DMS53 treated with DMSO at 0.1 percent for 48 hours (cell line): ENCODE measurements at regions not wholly inside any gene's neighbourhood (a gene's known extent, or its start where the extent isn't known, plus 50 kb on each side); places are given as distances from the start of the nearest gene placed in this dataset.
"Not testable (repeated sequence)": the region's sequence is repeated elsewhere in the genome, so short reads cannot be mapped to it uniquely, and the experiment has no call there.

Experiments
- DNase-seq: peaks from one replicate; lab custom pipeline; 2025; ENCODE audit not compliant: unreplicated experiment; lab: John Stamatoyannopoulos, UW

GRCh38 chr9:110015759-110016158 lies 192.2 kb downstream of the C9orf152 start:
- peak; percentile 62 for DNase-seq

GRCh38 chr9:110016340-110016739 lies 191.6 kb downstream of the C9orf152 start:
- DNase-seq, result peak; percentile 83

GRCh38 chr9:110020216-110020615 lies 187.7 kb downstream of the C9orf152 start:
- DNase-seq, result not testable (repeated sequence)

GRCh38 chr9:110021891-110022290 lies 186.1 kb downstream of the C9orf152 start:
- no peak for DNase-seq

GRCh38 chr9:110023221-110023620 lies 184.7 kb downstream of the C9orf152 start:
- DNase-seq, result not testable (repeated sequence)

GRCh38 chr9:110025551-110026170 lies 182.3 kb downstream of the C9orf152 start:
- DNase-seq, result no peak

- DNase-seq, result no peak
Measured at GRCh38 chr9:110027671-110028081, 180.3 kb downstream of the C9orf152 start.

GRCh38 chr9:110028271-110028670 lies 179.7 kb downstream of the C9orf152 start:
- no peak for DNase-seq

- DNase-seq, result no peak
Measured at GRCh38 chr9:110028676-110029075, 179.3 kb downstream of the C9orf152 start.

- DNase-seq, result no peak
Measured at GRCh38 chr9:110029429-110029955, 178.5 kb downstream of the C9orf152 start.

- DNase-seq, result no peak
Measured at GRCh38 chr9:110029956-110030480, 177.9 kb downstream of the C9orf152 start.

- no peak for DNase-seq
Measured at GRCh38 chr9:110030632-110031031, 177.3 kb downstream of the C9orf152 start.

- DNase-seq, result no peak
Measured at GRCh38 chr9:110031511-110032173, 176.3 kb downstream of the C9orf152 start.

- DNase-seq, result not testable (repeated sequence)
Measured at GRCh38 chr9:110032532-110032931, 175.4 kb downstream of the C9orf152 start.

- DNase-seq, result no peak
Measured at GRCh38 chr9:110033869-110034268, 174.1 kb downstream of the C9orf152 start.

- DNase-seq, result no peak
Measured at GRCh38 chr9:110036286-110036685, 171.7 kb downstream of the C9orf152 start.

GRCh38 chr9:110040788-110041187 lies 167.2 kb downstream of the C9orf152 start:
- no peak for DNase-seq

- no peak for DNase-seq
Measured at GRCh38 chr9:110041452-110041851, 166.5 kb downstream of the C9orf152 start.

- DNase-seq, result no peak
Measured at GRCh38 chr9:110047232-110047954, 160.6 kb downstream of the C9orf152 start.

GRCh38 chr9:110047955-110048402 lies 160.0 kb downstream of the C9orf152 start:
- peak; percentile 21 for DNase-seq

- DNase-seq, result peak; percentile 31
Measured at GRCh38 chr9:110048403-110048975, 159.5 kb downstream of the C9orf152 start.
